LNCAP (cell line): ENCODE measurements at regions not wholly inside any gene's neighbourhood (a gene's known extent, or its start where the extent isn't known, plus 50 kb on each side); places are given as distances from the start of the nearest gene placed in this dataset.

ENCODE experiments used
- TF ChIP-seq, protein P1 (sequence below): fragments of 450-650 bp; IDR thresholded peaks from 2 replicates; pipeline ENCODE4 v1.5.1; 2017; ENCODE audit warnings: mild to moderate bottlenecking

DNA sequence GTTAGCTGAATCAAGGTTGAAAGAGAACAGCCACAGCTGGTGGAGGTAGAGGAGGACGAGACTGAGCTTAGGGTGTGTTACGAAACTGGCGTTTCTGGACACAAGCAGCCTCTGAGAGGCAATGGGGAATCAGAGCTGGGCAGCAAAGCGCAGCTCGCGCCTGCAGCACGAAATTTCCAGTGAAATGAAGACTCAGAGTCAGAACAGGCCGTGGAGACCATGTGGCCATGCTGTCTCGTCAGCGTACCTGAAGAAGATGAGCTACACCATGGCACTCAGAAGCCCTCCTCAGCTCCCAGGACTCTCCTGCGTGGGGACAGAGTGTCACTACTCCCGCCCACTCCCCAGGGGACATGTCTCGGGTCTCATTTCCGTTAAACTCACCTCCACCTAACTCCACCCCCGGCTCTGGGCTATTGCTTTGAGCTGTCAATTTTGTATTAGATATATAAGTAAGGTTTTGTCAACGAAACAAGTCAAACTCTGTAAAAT, 256.9 kb downstream of the ERMARD start:
- TF ChIP-seq, protein P1, sequence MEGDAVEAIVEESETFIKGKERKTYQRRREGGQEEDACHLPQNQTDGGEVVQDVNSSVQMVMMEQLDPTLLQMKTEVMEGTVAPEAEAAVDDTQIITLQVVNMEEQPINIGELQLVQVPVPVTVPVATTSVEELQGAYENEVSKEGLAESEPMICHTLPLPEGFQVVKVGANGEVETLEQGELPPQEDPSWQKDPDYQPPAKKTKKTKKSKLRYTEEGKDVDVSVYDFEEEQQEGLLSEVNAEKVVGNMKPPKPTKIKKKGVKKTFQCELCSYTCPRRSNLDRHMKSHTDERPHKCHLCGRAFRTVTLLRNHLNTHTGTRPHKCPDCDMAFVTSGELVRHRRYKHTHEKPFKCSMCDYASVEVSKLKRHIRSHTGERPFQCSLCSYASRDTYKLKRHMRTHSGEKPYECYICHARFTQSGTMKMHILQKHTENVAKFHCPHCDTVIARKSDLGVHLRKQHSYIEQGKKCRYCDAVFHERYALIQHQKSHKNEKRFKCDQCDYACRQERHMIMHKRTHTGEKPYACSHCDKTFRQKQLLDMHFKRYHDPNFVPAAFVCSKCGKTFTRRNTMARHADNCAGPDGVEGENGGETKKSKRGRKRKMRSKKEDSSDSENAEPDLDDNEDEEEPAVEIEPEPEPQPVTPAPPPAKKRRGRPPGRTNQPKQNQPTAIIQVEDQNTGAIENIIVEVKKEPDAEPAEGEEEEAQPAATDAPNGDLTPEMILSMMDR, result no peak

DNA sequence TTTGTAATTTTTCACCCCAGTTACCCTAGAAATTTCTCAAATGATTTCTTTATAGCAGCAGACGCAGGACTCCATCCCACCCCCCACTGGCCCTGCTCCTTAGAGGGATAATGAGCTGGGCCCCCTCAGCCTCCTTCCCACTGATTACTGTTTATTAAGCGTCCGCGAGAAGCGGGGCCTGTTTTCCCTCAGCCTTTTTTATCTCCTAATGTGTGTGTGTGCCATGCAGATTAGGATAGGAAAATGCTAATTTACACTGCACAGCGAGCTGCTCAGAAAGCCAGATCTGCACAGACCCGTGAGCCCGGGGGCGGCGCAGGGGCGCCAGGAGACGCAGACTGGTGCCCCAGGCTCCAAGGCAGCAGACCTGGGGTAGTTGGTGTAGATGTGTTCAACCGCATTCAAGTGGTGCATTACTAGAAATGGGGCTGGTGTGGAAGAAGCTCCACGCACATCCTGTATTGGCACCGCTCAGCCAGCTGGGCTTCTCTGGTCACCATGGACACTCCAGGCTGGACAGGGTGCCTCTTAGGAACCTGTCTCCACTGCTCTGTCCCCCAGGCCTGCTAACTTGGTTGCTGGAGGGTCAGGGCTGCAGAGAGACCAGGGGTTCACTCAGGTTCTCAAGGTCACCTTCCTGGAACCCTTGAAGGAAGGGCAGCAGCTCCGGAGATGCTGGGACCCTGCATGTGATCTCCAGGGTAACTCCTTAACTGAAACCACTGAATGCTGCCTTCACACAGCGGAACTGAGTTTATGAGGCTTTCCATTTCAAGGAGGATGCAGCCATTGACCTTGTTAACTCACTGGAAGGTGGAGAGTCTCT, 256.3 kb downstream of the ERMARD start:
- TF ChIP-seq, protein P1, result no peak

- TF ChIP-seq, protein P1, result no peak
Measured at GRCh38 chr6:170006900-170007467, 255.6 kb downstream of the ERMARD start.

- TF ChIP-seq, protein P1, result no peak
Measured at GRCh38 chr6:170006071-170006899, 254.9 kb downstream of the ERMARD start.

GRCh38 chr6:170005665-170006064, 254.2 kb downstream of the ERMARD start:
- TF ChIP-seq, protein P1, result no peak

- TF ChIP-seq, protein P1, result no peak
Measured at GRCh38 chr6:170004585-170005210, 253.3 kb downstream of the ERMARD start.
